Endothelial cell of umbilical vein (primary cell): ENCODE measurements at regions not wholly inside any gene's neighbourhood (a gene's known extent, or its start where the extent isn't known, plus 50 kb on each side); places are given as distances from the start of the nearest gene placed in this dataset.

ENCODE experiments used
- BruUV-seq: library from RNA; stranded (reverse); fragments of 400-500 nt; replicated peaks from 2 replicates; lab custom pipeline; 2021; lab: Mats Ljungman, UMichigan
- CTCF ChIA-PET: fragments of 300-600, 350-600 bp; sonication (Branson Sonifier 250); formaldehyde crosslinking; loops from one replicate; lab custom pipeline; 2021; ENCODE audit warnings: antibody characterized with exemption, inconsistent platforms; lab: Charles Lee
- POLR2A ChIA-PET: fragments of 300-600, 350-600 bp; sonication (Branson Sonifier 250); formaldehyde crosslinking; loops from one replicate; lab custom pipeline; 2021; ENCODE audit warnings: antibody characterized with exemption, inconsistent platforms; lab: Charles Lee
- DNase-seq: peaks from one replicate; pipeline ENCODE4 v3.0.0-alpha.2; 2011; ENCODE audit warnings: low read depth, low spot score
- FAIRE-seq: peaks from 2 replicates; lab custom pipeline; 2011; peaks lifted over from hg19 to GRCh38; lab: Jason Lieb, UNC
- H2AFZ ChIP-seq: 2 replicates; pipeline ENCODE4 v1.6.0; 2012; ENCODE audit warnings: low read depth, low read length, control low read depth, inconsistent platforms
- H3K27ac ChIP-seq: 2 replicates; pipeline ENCODE4 v1.5.1; 2011; ENCODE audit warnings: low read depth, mild to moderate bottlenecking, control low read depth, low read length, moderate library complexity; ENCODE audit not compliant: insufficient read depth
- H3K27me3 ChIP-seq, 2 experiments: 2 replicates each; pipeline versions ENCODE4 v1.6.0 to v1.6.1; 2011; ENCODE audit warnings: low read length in 2 of 2, mixed read lengths in 1 of 2; ENCODE audit not compliant: control insufficient read depth in 2 of 2, insufficient read depth in 2 of 2
- H3K36me3 ChIP-seq, 2 experiments: 2 replicates in 1 of 2; 3 replicates in 1 of 2; pipeline ENCODE4 v1.5.1; 2011; ENCODE audit warnings: low read length in 2 of 2, mild to moderate bottlenecking in 1 of 2, moderate library complexity in 1 of 2; ENCODE audit not compliant: control insufficient read depth in 2 of 2, insufficient read depth in 2 of 2; ENCODE audit errors: extremely low read depth in 1 of 2
- H3K4me1 ChIP-seq: 3 replicates; pipeline ENCODE4 v1.5.1; 2011; ENCODE audit warnings: mild to moderate bottlenecking, low read length; ENCODE audit not compliant: control insufficient read depth, insufficient read depth; ENCODE audit errors: extremely low read depth
- H3K4me2 ChIP-seq: 2 replicates; pipeline ENCODE4 v1.6.1; 2011; ENCODE audit warnings: low read length, control low read depth, mixed read lengths; ENCODE audit not compliant: insufficient read depth
- H3K4me3 ChIP-seq, 3 experiments: fragments of 200-600 bp in 1 of 3; sonication (generic), shearing (Covaris generic) in 1 of 3; replicated peaks in 1 of 3; 2 replicates each; pipeline ENCODE4 v1.5.1; 2011 to 2016; ENCODE audit warnings: control low read depth in 3 of 3, low read length in 3 of 3, mild to moderate bottlenecking in 2 of 3, inconsistent platforms in 1 of 3, low read depth in 1 of 3, moderate library complexity in 1 of 3; ENCODE audit not compliant: insufficient read depth in 1 of 3
- H3K79me2 ChIP-seq: 2 replicates; pipeline ENCODE4 v1.6.0; 2012; ENCODE audit warnings: low read length, inconsistent platforms; ENCODE audit not compliant: control insufficient read depth, insufficient read depth
- H3K9ac ChIP-seq: replicated peaks from 2 replicates; pipeline ENCODE3; 2011; ENCODE audit warnings: low read length, control low read depth; ENCODE audit not compliant: insufficient read depth; ENCODE audit errors: extremely low read depth
- H3K9me1 ChIP-seq: replicated peaks from 3 replicates; pipeline ENCODE4 v1.6.0; 2011; ENCODE audit warnings: mild to moderate bottlenecking, low read length; ENCODE audit not compliant: control insufficient read depth, insufficient read depth; ENCODE audit errors: extremely low read depth
- H3K9me3 ChIP-seq: replicated peaks from 2 replicates; pipeline ENCODE4 v1.5.1; 2012; ENCODE audit warnings: low read length, inconsistent platforms; ENCODE audit not compliant: control insufficient read depth, insufficient read depth
- H4K20me1 ChIP-seq: replicated peaks from 2 replicates; pipeline ENCODE3; 2011; ENCODE audit warnings: mild to moderate bottlenecking, low read length; ENCODE audit not compliant: control insufficient read depth, insufficient read depth; ENCODE audit errors: extremely low read depth
- EZH2 ChIP-seq: IDR thresholded peaks from 2 replicates; pipeline ENCODE4 v1.6.1; 2012; ENCODE audit warnings: borderline replicate concordance, low read depth, mild to moderate bottlenecking, moderate library complexity, low read length, inconsistent platforms; ENCODE audit not compliant: severe bottlenecking
- FOS ChIP-seq: IDR thresholded peaks from 2 replicates; pipeline ENCODE4 v1.6.1; 2011; ENCODE audit warnings: mild to moderate bottlenecking, low read length, moderate library complexity, borderline replicate concordance; ENCODE audit not compliant: insufficient read depth
- GATA2 ChIP-seq: IDR thresholded peaks from 2 replicates; pipeline ENCODE4 v1.7.0; 2011; ENCODE audit warnings: low read depth, mild to moderate bottlenecking, moderate library complexity, mixed read lengths, low read length; ENCODE audit not compliant: insufficient read length, insufficient read depth
- JUN ChIP-seq: IDR thresholded peaks from 2 replicates; pipeline ENCODE4 v1.6.1; 2011; ENCODE audit warnings: borderline replicate concordance, low read depth; ENCODE audit not compliant: insufficient read length, insufficient read depth
- MYC ChIP-seq: IDR thresholded peaks from one replicate; pipeline ENCODE4 v1.6.1; 2011; ENCODE audit warnings: mild to moderate bottlenecking, low read depth, low read length
- POLR2A ChIP-seq: IDR thresholded peaks from 2 replicates; pipeline ENCODE4 v1.6.1; 2012; ENCODE audit warnings: low read depth, mild to moderate bottlenecking, control low read depth, low read length
- POLR2AphosphoS5 ChIP-seq: IDR thresholded peaks from 2 replicates; pipeline ENCODE4 v1.6.1; 2012; ENCODE audit warnings: low read depth, mild to moderate bottlenecking, control low read depth, low read length, moderate library complexity; ENCODE audit not compliant: insufficient read depth
- dilution Hi-C: fragments of 300-500 bp; cut with MboI; formaldehyde crosslinking; loops from one replicate; pipeline ENCODE4 v1.15.0; 2019; ENCODE audit warnings: low sequenced_read_pairs; ENCODE audit not compliant: extremely low pct_ligation_motif_present
- intact Hi-C: fragments of 100-400 bp; cut with micrococcal nuclease; formaldehyde crosslinking; loops from one replicate; pipeline ENCODE4 v1.10.0; 2022
- TF ChIP-seq, protein P1 (sequence below): IDR thresholded peaks from 2 replicates; pipeline ENCODE4 v1.6.1; 2011; ENCODE audit not compliant: insufficient read depth, insufficient read length
- TF ChIP-seq, protein P2 (sequence below), 2 donors: IDR thresholded peaks; 1 replicate in 1 of 2; 2 replicates in 1 of 2; pipeline ENCODE4 v1.5.1; 2011; ENCODE audit warnings: low read length in 2 of 2, mild to moderate bottlenecking in 2 of 2, moderate library complexity in 2 of 2, control low read depth in 1 of 2, inconsistent platforms in 1 of 2, low read depth in 1 of 2; ENCODE audit not compliant: insufficient read depth in 1 of 2; ENCODE audit errors: extremely low read depth in 1 of 2

DNA sequence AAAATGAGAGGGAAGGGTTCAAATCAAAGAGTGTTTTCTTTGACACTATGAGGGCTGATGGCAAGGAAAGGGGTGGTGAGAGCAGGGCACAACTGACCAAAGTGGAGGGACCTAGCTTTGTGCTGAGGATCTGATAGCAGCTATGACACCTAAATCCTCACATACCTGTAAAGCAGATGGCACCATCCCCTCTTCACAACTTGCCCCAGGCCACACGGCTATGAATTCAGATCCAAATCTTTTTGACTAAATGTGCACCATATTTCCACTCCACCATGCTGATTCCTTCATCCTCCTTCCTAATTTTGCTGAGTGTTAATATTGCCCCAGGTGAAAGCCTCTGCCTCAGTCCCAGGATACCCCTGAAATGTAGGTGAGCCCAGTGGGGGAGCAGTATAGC lies 385.7 kb downstream of the PLPP3 start:
- CTCF ChIA-PET, result no interaction called here
- intact Hi-C loops (no loop called here), dilution Hi-C loops (no loop called here)
- Histone ChIP-seq H4K20me1 (no peaks in the 10 kb centered on the region), H3K9me3 (no peaks in the 10 kb centered on the region), H3K79me2 (no peaks in the 10 kb centered on the region), H3K4me3 (no peak overlapping the region), H3K9me1 (no peaks in the 10 kb centered on the region), H3K27ac (no peak overlapping the region), H3K4me2 (no peak overlapping the region), H2AFZ (no peak overlapping the region), H3K27me3 (no peaks in the 10 kb centered on the region), H3K9ac (no peak overlapping the region), H3K4me1 (no peaks in the 10 kb centered on the region), H3K36me3 (no peaks in the 10 kb centered on the region)
- TF ChIP-seq, protein P1, sequence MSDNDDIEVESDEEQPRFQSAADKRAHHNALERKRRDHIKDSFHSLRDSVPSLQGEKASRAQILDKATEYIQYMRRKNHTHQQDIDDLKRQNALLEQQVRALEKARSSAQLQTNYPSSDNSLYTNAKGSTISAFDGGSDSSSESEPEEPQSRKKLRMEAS, result no peak
- TF ChIP-seq FOS, result no peak
- TF ChIP-seq, protein P2, sequence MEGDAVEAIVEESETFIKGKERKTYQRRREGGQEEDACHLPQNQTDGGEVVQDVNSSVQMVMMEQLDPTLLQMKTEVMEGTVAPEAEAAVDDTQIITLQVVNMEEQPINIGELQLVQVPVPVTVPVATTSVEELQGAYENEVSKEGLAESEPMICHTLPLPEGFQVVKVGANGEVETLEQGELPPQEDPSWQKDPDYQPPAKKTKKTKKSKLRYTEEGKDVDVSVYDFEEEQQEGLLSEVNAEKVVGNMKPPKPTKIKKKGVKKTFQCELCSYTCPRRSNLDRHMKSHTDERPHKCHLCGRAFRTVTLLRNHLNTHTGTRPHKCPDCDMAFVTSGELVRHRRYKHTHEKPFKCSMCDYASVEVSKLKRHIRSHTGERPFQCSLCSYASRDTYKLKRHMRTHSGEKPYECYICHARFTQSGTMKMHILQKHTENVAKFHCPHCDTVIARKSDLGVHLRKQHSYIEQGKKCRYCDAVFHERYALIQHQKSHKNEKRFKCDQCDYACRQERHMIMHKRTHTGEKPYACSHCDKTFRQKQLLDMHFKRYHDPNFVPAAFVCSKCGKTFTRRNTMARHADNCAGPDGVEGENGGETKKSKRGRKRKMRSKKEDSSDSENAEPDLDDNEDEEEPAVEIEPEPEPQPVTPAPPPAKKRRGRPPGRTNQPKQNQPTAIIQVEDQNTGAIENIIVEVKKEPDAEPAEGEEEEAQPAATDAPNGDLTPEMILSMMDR (IDR thresholded peaks at IDR 0.05; ENCODE audit: extremely low read depth in 1 of 2, insufficient read depth in 1 of 2, low read depth in 1 of 2, low read length in 2 of 2), result no peak
- no peak for TF ChIP-seq EZH2
- TF ChIP-seq MYC, result no peak
- TF ChIP-seq POLR2A, result no peak
- no peak for TF ChIP-seq JUN
- TF ChIP-seq POLR2AphosphoS5, result no peak
- no peak for TF ChIP-seq GATA2
- BruUV-seq, result no TSS peak
- no peak for FAIRE-seq
- POLR2A ChIA-PET, result no interaction called here
- no peak for DNase-seq
